ENCODE measurements at regions not wholly inside any gene's neighbourhood (a gene's known extent, or its start where the extent isn't known, plus 50 kb on each side); places are given as distances from the start of the nearest gene placed in this dataset.

DNA sequence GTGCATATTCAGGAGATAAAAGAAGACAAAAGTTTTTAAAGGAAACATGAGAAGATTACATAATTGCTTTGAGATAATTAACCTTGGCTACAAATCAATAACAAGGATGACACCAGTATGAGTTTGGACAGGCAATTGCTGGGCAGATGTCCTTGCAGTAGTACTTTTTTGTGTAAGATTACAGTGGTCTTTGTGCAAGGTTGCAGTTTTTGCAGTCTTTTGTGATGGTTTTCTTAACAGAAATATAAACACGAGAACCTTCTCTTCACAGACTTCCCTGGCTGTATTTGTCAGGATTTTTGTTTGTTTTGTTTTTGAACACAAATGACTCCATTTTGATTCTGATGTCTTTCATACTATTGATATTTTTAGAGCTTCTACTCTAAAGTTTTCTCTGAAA lies 128.3 kb upstream of the ALCAM start:
- H3K9me3 ChIP-seq (ENCODE audit: control insufficient read depth, low read length): no peaks in the 10 kb centered on the region
- H3K36me3 ChIP-seq (ENCODE audit: control insufficient read depth, insufficient read depth, low read length): no peaks in the 10 kb centered on the region
- WGBS, 2 experiments (ENCODE audit: insufficient coverage in 2 of 2): no CpG with 5 or more reads among the region's 1 CpG
- H3K4me3 ChIP-seq (ENCODE audit: extremely low read depth, insufficient read depth, low read length, poor library complexity, severe bottlenecking): no peak overlapping the region
- no peak overlapping the region for H3K27ac ChIP-seq (ENCODE audit: low read depth, low read length, severe bottlenecking)
- H3K4me1 ChIP-seq (ENCODE audit: control insufficient read depth, insufficient read depth, low read length, poor library complexity, severe bottlenecking): no peaks in the 10 kb centered on the region

DNA sequence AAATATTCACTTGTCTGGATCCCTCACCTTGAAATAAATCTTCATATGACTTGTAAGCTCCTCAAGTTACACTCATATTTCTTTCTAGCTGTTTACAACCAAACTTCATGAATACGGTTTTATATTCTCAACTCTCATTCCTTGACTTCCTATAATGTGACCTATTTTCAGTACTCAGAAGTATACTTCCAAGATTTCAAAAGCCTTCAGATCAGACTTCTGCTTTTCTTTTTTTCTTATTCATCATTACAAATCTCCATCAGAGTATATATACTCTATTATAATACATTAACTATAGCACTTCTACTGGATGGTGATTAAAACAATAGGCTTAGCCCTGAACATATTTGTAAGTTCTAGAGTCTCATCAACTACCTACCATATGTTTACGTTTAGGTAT lies 123.6 kb upstream of the ALCAM start:
- Histone ChIP-seq H3K27ac (ENCODE audit: low read depth, low read length, severe bottlenecking) (no peak overlapping the region), H3K9me3 (ENCODE audit: control insufficient read depth, low read length) (no peaks in the 10 kb centered on the region), H3K36me3 (ENCODE audit: control insufficient read depth, insufficient read depth, low read length) (no peaks in the 10 kb centered on the region), H3K4me3 (ENCODE audit: extremely low read depth, insufficient read depth, low read length, poor library complexity, severe bottlenecking) (no peak overlapping the region), H3K4me1 (ENCODE audit: control insufficient read depth, insufficient read depth, low read length, poor library complexity, severe bottlenecking) (no peaks in the 10 kb centered on the region)
- WGBS, 2 experiments (ENCODE audit: insufficient coverage in 2 of 2): 71 to 91% methylated on average over 1 of the region's 2 CpGs

DNA sequence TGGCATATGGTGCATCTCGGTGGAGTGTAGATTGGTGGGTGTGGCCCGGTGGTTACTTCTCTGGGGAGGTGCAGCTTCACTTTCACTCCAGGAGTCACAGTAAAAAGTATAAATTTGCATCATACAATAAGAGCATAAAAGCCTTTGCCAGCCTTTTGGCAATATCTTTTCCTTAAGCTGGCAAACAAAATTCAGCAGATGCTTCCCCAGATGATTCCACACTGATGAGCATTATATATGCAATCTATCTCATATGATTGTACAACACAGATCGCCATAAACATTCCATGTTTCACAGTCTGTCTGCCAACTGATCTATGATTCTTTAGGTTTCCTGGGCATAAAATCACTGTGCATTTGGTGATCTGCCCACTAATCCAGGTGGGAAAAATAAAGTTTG lies 120.2 kb upstream of the ALCAM start:
- no peak overlapping the region for H3K27ac ChIP-seq (ENCODE audit: low read depth, low read length, severe bottlenecking)
- no CpG with 5 or more reads among the region's 3 CpGs for WGBS, 2 experiments (ENCODE audit: insufficient coverage in 2 of 2)
- no peaks in the 10 kb centered on the region for H3K4me1 ChIP-seq (ENCODE audit: control insufficient read depth, insufficient read depth, low read length, poor library complexity, severe bottlenecking)
- no peaks in the 10 kb centered on the region for H3K36me3 ChIP-seq (ENCODE audit: control insufficient read depth, insufficient read depth, low read length)
- no peak overlapping the region for H3K4me3 ChIP-seq (ENCODE audit: extremely low read depth, insufficient read depth, low read length, poor library complexity, severe bottlenecking)
- no peaks in the 10 kb centered on the region for H3K9me3 ChIP-seq (ENCODE audit: control insufficient read depth, low read length)

DNA sequence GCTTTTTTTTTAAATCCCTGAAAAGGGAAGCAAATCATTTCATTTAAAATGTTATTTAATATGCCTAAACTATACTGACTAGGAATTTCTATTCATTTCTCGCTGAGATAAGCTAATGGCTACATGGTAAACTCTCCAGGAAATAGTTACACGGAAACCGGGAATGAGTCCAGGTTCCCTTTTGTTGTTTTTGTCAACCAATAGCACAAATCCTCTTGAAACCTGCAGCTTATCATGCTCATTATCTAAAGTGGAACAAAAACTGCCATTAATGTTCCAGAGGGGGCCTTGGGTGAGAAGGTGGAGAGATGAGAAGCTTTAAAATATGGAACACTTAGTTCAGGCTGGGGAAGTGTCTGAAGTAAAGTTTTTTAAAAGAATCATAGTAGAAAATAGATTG lies 113.5 kb upstream of the ALCAM start:
- 97% methylated on average over 3 of the region's 3 CpGs; no CpG with 5 or more reads in 1 of the 2 experiments for WGBS, 2 experiments (ENCODE audit: insufficient coverage in 2 of 2)
- Histone ChIP-seq H3K4me1 (ENCODE audit: control insufficient read depth, insufficient read depth, low read length, poor library complexity, severe bottlenecking) (no peaks in the 10 kb centered on the region), H3K36me3 (ENCODE audit: control insufficient read depth, insufficient read depth, low read length) (no peaks in the 10 kb centered on the region), H3K9me3 (ENCODE audit: control insufficient read depth, low read length) (no peaks in the 10 kb centered on the region), H3K27ac (ENCODE audit: low read depth, low read length, severe bottlenecking) (no peak overlapping the region), H3K4me3 (ENCODE audit: extremely low read depth, insufficient read depth, low read length, poor library complexity, severe bottlenecking) (no peak overlapping the region)

DNA sequence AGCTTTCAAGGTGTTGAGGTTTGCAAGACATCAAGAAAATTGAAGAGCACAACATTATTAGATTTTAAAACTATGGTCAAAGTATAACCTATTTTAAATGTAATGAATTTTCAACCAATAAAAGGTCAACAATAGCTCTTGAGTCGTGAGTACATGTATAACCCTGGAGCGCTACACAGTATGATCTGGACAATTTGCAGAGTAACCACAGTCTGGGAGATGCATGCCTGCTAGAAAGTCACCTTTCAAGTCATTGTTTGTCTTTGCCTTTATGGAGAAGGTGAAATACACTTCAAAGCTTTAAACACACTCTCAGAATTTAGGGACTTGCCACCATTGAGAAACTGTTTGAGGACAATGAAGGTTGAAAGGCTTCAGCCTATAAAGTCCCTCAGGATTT lies 112.6 kb upstream of the ALCAM start:
- 76 to 80% methylated on average over 1 to 2 of the region's 2 CpGs for WGBS, 2 experiments (ENCODE audit: insufficient coverage in 2 of 2)
- Histone ChIP-seq H3K9me3 (ENCODE audit: control insufficient read depth, low read length) (no peaks in the 10 kb centered on the region), H3K27ac (ENCODE audit: low read depth, low read length, severe bottlenecking) (no peak overlapping the region), H3K4me3 (ENCODE audit: extremely low read depth, insufficient read depth, low read length, poor library complexity, severe bottlenecking) (no peak overlapping the region), H3K4me1 (ENCODE audit: control insufficient read depth, insufficient read depth, low read length, poor library complexity, severe bottlenecking) (no peaks in the 10 kb centered on the region), H3K36me3 (ENCODE audit: control insufficient read depth, insufficient read depth, low read length) (no peaks in the 10 kb centered on the region)

DNA sequence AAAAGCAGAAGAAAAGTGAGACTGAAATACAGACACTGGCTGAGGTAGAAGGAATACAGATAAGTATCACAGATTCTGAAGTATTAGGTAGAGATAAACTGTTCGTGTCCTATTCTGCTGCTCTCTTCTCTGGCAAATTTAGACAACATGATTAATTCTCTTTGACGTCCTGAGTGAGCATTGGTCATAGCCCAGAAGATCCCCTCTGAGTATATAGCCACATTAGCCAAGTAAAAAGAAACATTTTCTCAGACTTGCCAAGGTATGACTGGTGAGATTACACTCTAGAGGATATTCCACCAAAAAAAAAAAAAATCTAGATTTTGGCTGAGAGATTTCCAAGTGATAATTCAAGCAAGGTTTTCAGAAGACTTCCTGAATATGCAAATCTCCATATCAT lies 111.4 kb upstream of the ALCAM start:
- Histone ChIP-seq H3K27ac (ENCODE audit: low read depth, low read length, severe bottlenecking) (no peak overlapping the region), H3K9me3 (ENCODE audit: control insufficient read depth, low read length) (no peaks in the 10 kb centered on the region), H3K4me3 (ENCODE audit: extremely low read depth, insufficient read depth, low read length, poor library complexity, severe bottlenecking) (no peak overlapping the region), H3K4me1 (ENCODE audit: control insufficient read depth, insufficient read depth, low read length, poor library complexity, severe bottlenecking) (no peaks in the 10 kb centered on the region), H3K36me3 (ENCODE audit: control insufficient read depth, insufficient read depth, low read length) (no peaks in the 10 kb centered on the region)
- 86% methylated on average over 1 of the region's 2 CpGs; no CpG with 5 or more reads in 1 of the 2 experiments for WGBS, 2 experiments (ENCODE audit: insufficient coverage in 2 of 2)

DNA sequence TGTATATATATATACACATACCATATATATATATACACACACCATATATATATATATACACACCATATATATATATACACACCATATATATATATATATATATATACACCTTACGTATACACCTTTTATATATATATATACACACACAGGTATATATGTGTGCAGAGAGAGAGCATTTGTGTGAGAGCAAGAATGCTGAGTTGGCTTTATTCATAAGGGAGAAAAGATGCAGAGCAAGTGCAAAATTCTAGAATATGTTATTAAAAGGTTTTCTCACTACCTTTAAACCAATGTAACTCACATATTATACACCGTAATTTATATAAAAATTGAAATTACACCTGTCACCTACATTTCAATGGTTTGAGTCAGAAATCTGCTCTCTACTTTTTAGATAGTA lies 107.2 kb upstream of the ALCAM start:
- Histone ChIP-seq H3K27ac (ENCODE audit: low read depth, low read length, severe bottlenecking) (no peak overlapping the region), H3K9me3 (ENCODE audit: control insufficient read depth, low read length) (no peaks in the 10 kb centered on the region)
- no CpG with 5 or more reads among the region's 2 CpGs for WGBS, 2 experiments (ENCODE audit: insufficient coverage in 2 of 2)

DNA sequence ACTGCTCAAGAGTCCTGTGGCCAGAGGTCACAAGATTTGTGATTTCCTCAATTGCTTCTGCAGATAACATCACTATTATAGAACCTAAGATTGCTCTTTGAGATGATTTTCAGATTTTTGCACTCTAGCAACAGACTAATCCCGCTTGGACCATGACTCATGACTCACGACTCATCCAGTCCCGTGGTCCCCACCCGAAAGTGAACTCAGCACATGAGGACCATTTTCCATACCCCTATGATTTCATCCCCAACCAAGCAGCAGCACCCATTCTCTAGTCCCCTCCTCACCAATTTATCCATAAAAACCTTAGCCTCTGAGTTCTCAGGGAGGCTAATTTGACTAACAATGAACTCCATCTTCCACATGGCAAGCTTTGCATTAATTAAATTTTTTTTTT lies 106.3 kb upstream of the ALCAM start:
- Histone ChIP-seq H3K9me3 (ENCODE audit: control insufficient read depth, low read length) (no peaks in the 10 kb centered on the region), H3K27ac (ENCODE audit: low read depth, low read length, severe bottlenecking) (no peak overlapping the region), H3K4me3 (ENCODE audit: extremely low read depth, insufficient read depth, low read length, poor library complexity, severe bottlenecking) (no peak overlapping the region), H3K4me1 (ENCODE audit: control insufficient read depth, insufficient read depth, low read length, poor library complexity, severe bottlenecking) (no peaks in the 10 kb centered on the region), H3K36me3 (ENCODE audit: control insufficient read depth, insufficient read depth, low read length) (no peaks in the 10 kb centered on the region)
- WGBS, 2 experiments (ENCODE audit: insufficient coverage in 2 of 2): 94% methylated on average over 4 of the region's 4 CpGs

More for the DNA sequence above, 107.2 kb upstream of the ALCAM start:
- no peak overlapping the region for H3K4me3 ChIP-seq (ENCODE audit: extremely low read depth, insufficient read depth, low read length, poor library complexity, severe bottlenecking)
- H3K36me3 ChIP-seq (ENCODE audit: control insufficient read depth, insufficient read depth, low read length): no peaks in the 10 kb centered on the region
- no peaks in the 10 kb centered on the region for H3K4me1 ChIP-seq (ENCODE audit: control insufficient read depth, insufficient read depth, low read length, poor library complexity, severe bottlenecking)

DNA sequence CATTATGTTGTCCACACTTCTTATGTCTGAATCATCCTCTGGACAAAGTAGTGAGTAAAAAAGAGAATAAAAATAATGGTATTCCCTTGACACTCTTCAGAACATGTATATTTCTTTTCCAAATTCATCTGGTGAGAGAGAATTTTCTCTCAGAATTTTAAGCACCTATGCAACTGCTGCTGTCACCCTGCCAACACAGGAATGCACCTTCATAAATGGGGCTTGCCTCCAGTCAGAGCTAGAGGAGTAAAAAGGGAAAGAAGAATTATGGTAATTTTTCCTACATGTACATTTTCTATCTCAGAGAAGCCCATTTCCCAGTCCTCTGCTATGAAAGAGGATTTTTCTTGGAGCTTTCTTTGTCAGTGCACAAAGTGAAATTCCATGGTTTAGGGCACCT lies 92.2 kb upstream of the ALCAM start:
- H3K27ac ChIP-seq (ENCODE audit: low read depth, low read length, severe bottlenecking): no peak overlapping the region
- H3K4me1 ChIP-seq (ENCODE audit: control insufficient read depth, insufficient read depth, low read length, poor library complexity, severe bottlenecking): no peaks in the 10 kb centered on the region
- H3K36me3 ChIP-seq (ENCODE audit: control insufficient read depth, insufficient read depth, low read length): no peaks in the 10 kb centered on the region
- H3K9me3 ChIP-seq (ENCODE audit: control insufficient read depth, low read length): no peaks in the 10 kb centered on the region
- no peak overlapping the region for H3K4me3 ChIP-seq (ENCODE audit: extremely low read depth, insufficient read depth, low read length, poor library complexity, severe bottlenecking)

DNA sequence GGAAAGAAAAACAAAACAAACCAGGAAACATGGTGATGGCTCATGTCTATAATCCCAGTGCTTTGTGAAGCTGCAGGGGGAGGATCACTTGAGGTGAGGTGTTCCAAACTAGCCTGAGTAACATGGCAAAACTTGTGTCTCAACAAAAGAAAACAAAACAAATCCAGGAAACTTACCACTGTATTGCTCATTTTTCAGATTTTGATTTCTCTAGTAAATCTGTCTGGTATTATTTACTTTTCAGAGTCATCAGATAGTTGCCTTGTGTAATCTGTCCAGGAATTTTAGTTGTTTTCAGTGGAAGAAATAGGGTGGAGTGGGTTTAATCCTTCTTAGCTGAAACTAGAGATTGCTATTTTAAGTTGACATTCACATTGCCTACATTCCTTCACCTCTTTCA lies 91.8 kb upstream of the ALCAM start:
- Histone ChIP-seq H3K9me3 (ENCODE audit: control insufficient read depth, low read length) (no peaks in the 10 kb centered on the region), H3K36me3 (ENCODE audit: control insufficient read depth, insufficient read depth, low read length) (no peaks in the 10 kb centered on the region), H3K4me3 (ENCODE audit: extremely low read depth, insufficient read depth, low read length, poor library complexity, severe bottlenecking) (no peak overlapping the region), H3K27ac (ENCODE audit: low read depth, low read length, severe bottlenecking) (no peak overlapping the region), H3K4me1 (ENCODE audit: control insufficient read depth, insufficient read depth, low read length, poor library complexity, severe bottlenecking) (no peaks in the 10 kb centered on the region)

DNA sequence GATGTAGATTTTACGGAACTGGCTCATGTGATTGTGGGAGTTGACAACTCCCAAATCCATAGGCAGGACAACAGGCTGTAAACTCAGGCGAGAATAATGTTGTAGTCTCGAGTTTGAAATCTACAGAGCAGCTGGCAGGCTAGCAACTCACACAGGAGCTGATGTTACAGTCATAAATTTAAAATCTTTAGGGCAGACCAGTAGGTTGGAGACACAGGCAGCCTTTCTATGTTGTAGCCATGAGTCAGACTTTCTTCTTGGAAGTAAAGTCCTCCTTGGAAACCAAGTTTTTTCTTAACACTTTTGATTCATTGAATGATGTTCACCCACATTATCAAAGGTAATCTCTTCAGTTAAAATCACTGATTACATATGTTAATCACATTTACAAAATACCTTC lies 89.1 kb upstream of the ALCAM start:
- WGBS, 2 experiments (ENCODE audit: insufficient coverage in 2 of 2): 79 to 80% methylated on average over 2 to 3 of the region's 3 CpGs
- Histone ChIP-seq H3K27ac (ENCODE audit: low read depth, low read length, severe bottlenecking) (no peak overlapping the region), H3K4me1 (ENCODE audit: control insufficient read depth, insufficient read depth, low read length, poor library complexity, severe bottlenecking) (no peaks in the 10 kb centered on the region), H3K9me3 (ENCODE audit: control insufficient read depth, low read length) (no peaks in the 10 kb centered on the region), H3K4me3 (ENCODE audit: extremely low read depth, insufficient read depth, low read length, poor library complexity, severe bottlenecking) (no peak overlapping the region), H3K36me3 (ENCODE audit: control insufficient read depth, insufficient read depth, low read length) (no peaks in the 10 kb centered on the region)

DNA sequence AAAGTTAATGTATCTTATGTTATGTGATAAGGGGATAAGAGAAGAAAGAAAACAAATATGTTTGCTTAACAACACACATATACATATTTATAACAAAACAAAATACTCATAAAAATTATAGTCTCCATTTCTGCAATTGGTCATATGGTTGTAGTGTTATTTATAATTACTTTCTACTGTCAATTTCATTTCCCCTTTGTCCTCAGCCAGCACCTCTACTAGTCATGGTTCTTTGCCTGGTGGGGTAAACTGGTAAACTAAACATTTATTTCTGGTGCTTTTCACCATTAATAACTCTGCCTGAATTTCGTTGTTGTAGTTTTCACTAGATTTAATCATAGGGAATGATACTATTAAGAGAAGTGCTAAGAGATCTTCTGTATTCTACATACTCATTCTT lies 88.0 kb upstream of the ALCAM start:
- no peak overlapping the region for H3K27ac ChIP-seq (ENCODE audit: low read depth, low read length, severe bottlenecking)
- no CpG with 5 or more reads among the region's 1 CpG for WGBS, 2 experiments (ENCODE audit: insufficient coverage in 2 of 2)

More for the DNA sequence above, 88.0 kb upstream of the ALCAM start:
- H3K4me3 ChIP-seq (ENCODE audit: extremely low read depth, insufficient read depth, low read length, poor library complexity, severe bottlenecking): no peak overlapping the region
- no peaks in the 10 kb centered on the region for H3K9me3 ChIP-seq (ENCODE audit: control insufficient read depth, low read length)
- H3K36me3 ChIP-seq (ENCODE audit: control insufficient read depth, insufficient read depth, low read length): no peaks in the 10 kb centered on the region
- no peaks in the 10 kb centered on the region for H3K4me1 ChIP-seq (ENCODE audit: control insufficient read depth, insufficient read depth, low read length, poor library complexity, severe bottlenecking)
